OCI-LY1 (cell line): ENCODE measurements at regions not wholly inside any gene's neighbourhood (a gene's known extent, or its start where the extent isn't known, plus 50 kb on each side); places are given as distances from the start of the nearest gene placed in this dataset.

ENCODE experiments used
- EZH2 ChIP-seq: fragments of 200-600 bp; sonication (generic), shearing (Covaris generic); IDR thresholded peaks from 2 replicates; pipeline ENCODE4 v1.8.0; 2017; ENCODE audit warnings: borderline replicate concordance, mixed run types, mild to moderate bottlenecking, antibody characterized with exemption, low read length, moderate library complexity, mixed read lengths
- TF ChIP-seq, protein P1 (sequence below): fragments of 200-600 bp; sonication (generic), shearing (Covaris generic); IDR thresholded peaks from 2 replicates; pipeline ENCODE4 v1.5.1; 2017; ENCODE audit warnings: mild to moderate bottlenecking, antibody characterized with exemption, low read length, moderate library complexity, mixed read lengths

DNA sequence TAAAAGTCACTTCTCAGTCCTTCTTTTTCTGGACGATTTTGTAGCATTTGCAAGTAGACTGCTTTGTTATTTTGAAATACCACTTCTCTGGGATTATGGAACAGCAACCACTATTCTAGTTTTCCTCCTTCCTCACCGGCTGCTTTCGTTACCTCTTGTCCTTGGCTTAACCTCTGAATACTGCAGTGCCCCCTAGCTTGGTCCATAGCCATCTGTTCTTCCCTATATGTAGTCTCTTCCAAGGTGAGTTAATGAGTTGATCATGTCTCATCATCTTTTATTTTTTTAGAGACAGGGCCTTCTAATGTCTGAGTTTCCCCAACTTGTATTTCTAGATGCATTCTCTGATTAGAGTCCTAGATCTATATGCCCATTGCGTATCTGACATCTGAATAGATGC, 694.3 kb downstream of the NTRK3 start:
- TF ChIP-seq, protein P1, sequence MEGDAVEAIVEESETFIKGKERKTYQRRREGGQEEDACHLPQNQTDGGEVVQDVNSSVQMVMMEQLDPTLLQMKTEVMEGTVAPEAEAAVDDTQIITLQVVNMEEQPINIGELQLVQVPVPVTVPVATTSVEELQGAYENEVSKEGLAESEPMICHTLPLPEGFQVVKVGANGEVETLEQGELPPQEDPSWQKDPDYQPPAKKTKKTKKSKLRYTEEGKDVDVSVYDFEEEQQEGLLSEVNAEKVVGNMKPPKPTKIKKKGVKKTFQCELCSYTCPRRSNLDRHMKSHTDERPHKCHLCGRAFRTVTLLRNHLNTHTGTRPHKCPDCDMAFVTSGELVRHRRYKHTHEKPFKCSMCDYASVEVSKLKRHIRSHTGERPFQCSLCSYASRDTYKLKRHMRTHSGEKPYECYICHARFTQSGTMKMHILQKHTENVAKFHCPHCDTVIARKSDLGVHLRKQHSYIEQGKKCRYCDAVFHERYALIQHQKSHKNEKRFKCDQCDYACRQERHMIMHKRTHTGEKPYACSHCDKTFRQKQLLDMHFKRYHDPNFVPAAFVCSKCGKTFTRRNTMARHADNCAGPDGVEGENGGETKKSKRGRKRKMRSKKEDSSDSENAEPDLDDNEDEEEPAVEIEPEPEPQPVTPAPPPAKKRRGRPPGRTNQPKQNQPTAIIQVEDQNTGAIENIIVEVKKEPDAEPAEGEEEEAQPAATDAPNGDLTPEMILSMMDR = no peak
- no peak for TF ChIP-seq EZH2
